KOPT-K1 (cell line): ENCODE measurements at regions not wholly inside any gene's neighbourhood (a gene's known extent, or its start where the extent isn't known, plus 50 kb on each side); places are given as distances from the start of the nearest gene placed in this dataset.

Source experiments
- H3K27ac ChIP-seq: fragments of 200-600 bp; sonication (generic); 2 replicates; pipeline ENCODE4 v1.5.1; 2016; ENCODE audit warnings: antibody characterized with exemption, mild to moderate bottlenecking, low read depth, low read length; ENCODE audit not compliant: poor library complexity, severe bottlenecking
- H3K36me3 ChIP-seq: fragments of 200-600 bp; sonication (generic); 2 replicates; pipeline ENCODE4 v1.5.1; 2017; ENCODE audit warnings: antibody characterized with exemption, mild to moderate bottlenecking, low read length, moderate library complexity; ENCODE audit not compliant: insufficient read depth
- H3K9me3 ChIP-seq: fragments of 200-600 bp; sonication (generic); 2 replicates; pipeline ENCODE4 v1.5.1; 2017; ENCODE audit warnings: antibody characterized with exemption, low read length, mild to moderate bottlenecking; ENCODE audit not compliant: insufficient read depth, poor library complexity, severe bottlenecking

- Histone ChIP-seq H3K36me3 (no peaks in the 10 kb centered on the region), H3K9me3 (no peaks in the 10 kb centered on the region), H3K27ac (no peak overlapping the region)
Observed at GRCh38 chr9:95653246-95653645, 136.5 kb upstream of the PTCH1 start.

GRCh38 chr9:95650720-95651119 lies 133.9 kb upstream of the PTCH1 start:
- Histone ChIP-seq H3K36me3 (no peaks in the 10 kb centered on the region), H3K9me3 (no peaks in the 10 kb centered on the region), H3K27ac (no peak overlapping the region)

GRCh38 chr9:95649801-95650213 lies 133.0 kb upstream of the PTCH1 start:
- Histone ChIP-seq H3K27ac (no peak overlapping the region), H3K36me3 (no peaks in the 10 kb centered on the region), H3K9me3 (no peaks in the 10 kb centered on the region)

GRCh38 chr9:95648225-95648624 lies 131.5 kb upstream of the PTCH1 start:
- Histone ChIP-seq H3K36me3 (no peaks in the 10 kb centered on the region), H3K9me3 (no peaks in the 10 kb centered on the region), H3K27ac (no peak overlapping the region)

- no peak overlapping the region for H3K27ac ChIP-seq
Observed at GRCh38 chr9:95645992-95646391, 129.2 kb upstream of the PTCH1 start.

GRCh38 chr9:95645579-95645978 lies 128.8 kb upstream of the PTCH1 start:
- Histone ChIP-seq H3K9me3 (no peaks in the 10 kb centered on the region), H3K36me3 (no peaks in the 10 kb centered on the region), H3K27ac (no peak overlapping the region)

More at GRCh38 chr9:95645992-95646391, 129.2 kb upstream of the PTCH1 start:
- H3K36me3 ChIP-seq = no peaks in the 10 kb centered on the region
- H3K9me3 ChIP-seq = no peaks in the 10 kb centered on the region

- Histone ChIP-seq H3K9me3 (no peaks in the 10 kb centered on the region), H3K27ac (no peak overlapping the region), H3K36me3 (no peaks in the 10 kb centered on the region)
Observed at GRCh38 chr9:95644377-95644776, 127.6 kb upstream of the PTCH1 start.

GRCh38 chr9:95643619-95644018 lies 126.8 kb upstream of the PTCH1 start:
- Histone ChIP-seq H3K27ac (no peak overlapping the region), H3K9me3 (no peaks in the 10 kb centered on the region), H3K36me3 (no peaks in the 10 kb centered on the region)

GRCh38 chr9:95642189-95642588 lies 125.4 kb upstream of the PTCH1 start:
- no peaks in the 10 kb centered on the region for H3K36me3 ChIP-seq
- H3K9me3 ChIP-seq = no peaks in the 10 kb centered on the region
- no peak overlapping the region for H3K27ac ChIP-seq

GRCh38 chr9:95641586-95641985 lies 124.8 kb upstream of the PTCH1 start:
- H3K27ac ChIP-seq = no peak overlapping the region
- no peaks in the 10 kb centered on the region for H3K9me3 ChIP-seq
- no peaks in the 10 kb centered on the region for H3K36me3 ChIP-seq

- Histone ChIP-seq H3K9me3 (no peaks in the 10 kb centered on the region), H3K27ac (no peak overlapping the region), H3K36me3 (no peaks in the 10 kb centered on the region)
Observed at GRCh38 chr9:95640336-95640735, 123.6 kb upstream of the PTCH1 start.

- H3K9me3 ChIP-seq = no peaks in the 10 kb centered on the region
- H3K27ac ChIP-seq = no peak overlapping the region
Observed at GRCh38 chr9:95635986-95636671, 119.4 kb upstream of the PTCH1 start.

GRCh38 chr9:95634536-95634935 lies 117.8 kb upstream of the PTCH1 start:
- no peaks in the 10 kb centered on the region for H3K9me3 ChIP-seq
- H3K27ac ChIP-seq = no peak overlapping the region
- no peaks in the 10 kb centered on the region for H3K36me3 ChIP-seq

More at GRCh38 chr9:95635986-95636671, 119.4 kb upstream of the PTCH1 start:
- H3K36me3 ChIP-seq = no peaks in the 10 kb centered on the region

- Histone ChIP-seq H3K36me3 (no peaks in the 10 kb centered on the region), H3K9me3 (no peaks in the 10 kb centered on the region), H3K27ac (no peak overlapping the region)
Observed at GRCh38 chr9:95634114-95634513, 117.3 kb upstream of the PTCH1 start.

- no peaks in the 10 kb centered on the region for H3K9me3 ChIP-seq
- H3K27ac ChIP-seq = no peak overlapping the region
- H3K36me3 ChIP-seq = no peaks in the 10 kb centered on the region
Observed at GRCh38 chr9:95629585-95629984, 112.8 kb upstream of the PTCH1 start.

- Histone ChIP-seq H3K27ac (no peak overlapping the region), H3K36me3 (no peaks in the 10 kb centered on the region), H3K9me3 (no peaks in the 10 kb centered on the region)
Observed at GRCh38 chr9:95627802-95628201, 111.0 kb upstream of the PTCH1 start.
